Common myeloid progenitor, CD34-positive (primary cell): ENCODE measurements at regions not wholly inside any gene's neighbourhood (a gene's known extent, or its start where the extent isn't known, plus 50 kb on each side); places are given as distances from the start of the nearest gene placed in this dataset.
"Not testable (repeated sequence)": the region's sequence is repeated elsewhere in the genome, so short reads cannot be mapped to it uniquely, and the experiment has no call there.

Source experiments
- CTCF ChIA-PET: fragments of 350-600 bp; sonication (Branson Sonifier 250); formaldehyde crosslinking; loops from one replicate; lab custom pipeline; 2021; ENCODE audit warnings: antibody characterized with exemption; lab: Charles Lee
- POLR2A ChIA-PET: fragments of 350-600 bp; sonication (Branson Sonifier 250); formaldehyde crosslinking; loops from one replicate; lab custom pipeline; 2021; ENCODE audit warnings: antibody characterized with exemption; lab: Charles Lee
- DNase-seq, 3 donors: peaks; one replicate each; pipeline versions ENCODE4 v3.0.0 to v3.0.0-alpha.2; 2013
- H3K27ac ChIP-seq, 2 experiments: 1 replicate in 1 of 2; 2 replicates in 1 of 2; pipeline ENCODE4 v1.7.0; 2013; ENCODE audit warnings: inconsistent platforms in 2 of 2, low read length in 2 of 2, mild to moderate bottlenecking in 2 of 2, low read depth in 1 of 2, moderate library complexity in 1 of 2; ENCODE audit not compliant: severe bottlenecking in 2 of 2, insufficient read depth in 1 of 2, poor library complexity in 1 of 2
- H3K27me3 ChIP-seq, 5 experiments: replicated peaks in 2 of 5; 1 replicate in 3 of 5; 2 replicates in 2 of 5; pipeline versions ENCODE4 v1.6.1 to v1.7.0; 2013; ENCODE audit warnings: low read length in 4 of 5, mild to moderate bottlenecking in 2 of 5, moderate library complexity in 2 of 5, inconsistent platforms in 1 of 5; ENCODE audit not compliant: insufficient read depth in 5 of 5, control insufficient read depth in 4 of 5
- H3K36me3 ChIP-seq, 4 experiments: 1 replicate in 2 of 4; 2 replicates in 2 of 4; pipeline versions ENCODE4 v1.6.1 to v1.7.0; 2013; ENCODE audit warnings: low read length in 3 of 4, control low read depth in 1 of 4, mild to moderate bottlenecking in 1 of 4; ENCODE audit not compliant: control insufficient read depth in 4 of 4, insufficient read depth in 4 of 4
- H3K4me1 ChIP-seq, 4 experiments: 1 replicate in 3 of 4; 2 replicates in 1 of 4; pipeline versions ENCODE4 v1.6.1 to v1.7.1; 2013; ENCODE audit warnings: low read length in 3 of 4, mild to moderate bottlenecking in 3 of 4, control low read depth in 1 of 4, inconsistent platforms in 1 of 4, moderate library complexity in 1 of 4; ENCODE audit not compliant: control insufficient read depth in 4 of 4, insufficient read depth in 4 of 4; ENCODE audit errors: control extremely low read depth in 1 of 4
- H3K4me3 ChIP-seq, 7 experiments: 1 replicate in 4 of 7; 2 replicates in 3 of 7; pipeline versions ENCODE4 v1.5.1 to v1.7.0; 2013; ENCODE audit warnings: mild to moderate bottlenecking in 7 of 7, low read length in 6 of 7, moderate library complexity in 6 of 7, inconsistent platforms in 2 of 7, low read depth in 2 of 7, control low read depth in 1 of 7; ENCODE audit not compliant: insufficient read depth in 4 of 7, control insufficient read depth in 1 of 7; ENCODE audit errors: extremely low read depth in 1 of 7
- H3K9me3 ChIP-seq, 5 experiments: 1 replicate in 4 of 5; 2 replicates in 1 of 5; pipeline versions ENCODE4 v1.6.1 to v1.7.1; 2013; ENCODE audit warnings: low read length in 4 of 5, mild to moderate bottlenecking in 2 of 5, inconsistent platforms in 1 of 5, low read depth in 1 of 5, moderate library complexity in 1 of 5; ENCODE audit not compliant: control insufficient read depth in 4 of 5, insufficient read depth in 2 of 5; ENCODE audit errors: control extremely low read depth in 1 of 5
- WGBS: methylation state at CpG from one replicate; pipeline ENCODE4 v1.1.5; 2013; ENCODE audit not compliant: insufficient coverage; 5-methylcytosine and 5-hydroxymethylcytosine counted together

GRCh38 chr4:49323573-49323940 is 337.5 kb downstream of the CWH43 start:
- CTCF ChIA-PET, H3K36me3 ChIP-seq, H3K27me3 ChIP-seq, H3K4me1 ChIP-seq, DNase-seq, H3K4me3 ChIP-seq, H3K27ac ChIP-seq, POLR2A ChIA-PET: not testable (repeated sequence)
- no CpG with 5 or more reads among the region's 10 CpGs for WGBS
- peaks cover 0 to 11% (median 2%) of the 10 kb centered on the region in 5 experiments for H3K9me3 ChIP-seq
